GM12873 (cell line): ENCODE measurements at regions not wholly inside any gene's neighbourhood (a gene's known extent, or its start where the extent isn't known, plus 50 kb on each side); places are given as distances from the start of the nearest gene placed in this dataset.
A peak's percentile ranks its signal among the peaks of the same experiment; 100 is the strongest.

Experiments
- TF ChIP-seq, protein P1 (sequence below): IDR thresholded peaks from 2 replicates; pipeline ENCODE4 v1.5.1; 2012; ENCODE audit warnings: low read depth, mild to moderate bottlenecking, moderate library complexity, low read length, control low read depth; ENCODE audit not compliant: insufficient read depth; ENCODE audit errors: missing control alignments

DNA sequence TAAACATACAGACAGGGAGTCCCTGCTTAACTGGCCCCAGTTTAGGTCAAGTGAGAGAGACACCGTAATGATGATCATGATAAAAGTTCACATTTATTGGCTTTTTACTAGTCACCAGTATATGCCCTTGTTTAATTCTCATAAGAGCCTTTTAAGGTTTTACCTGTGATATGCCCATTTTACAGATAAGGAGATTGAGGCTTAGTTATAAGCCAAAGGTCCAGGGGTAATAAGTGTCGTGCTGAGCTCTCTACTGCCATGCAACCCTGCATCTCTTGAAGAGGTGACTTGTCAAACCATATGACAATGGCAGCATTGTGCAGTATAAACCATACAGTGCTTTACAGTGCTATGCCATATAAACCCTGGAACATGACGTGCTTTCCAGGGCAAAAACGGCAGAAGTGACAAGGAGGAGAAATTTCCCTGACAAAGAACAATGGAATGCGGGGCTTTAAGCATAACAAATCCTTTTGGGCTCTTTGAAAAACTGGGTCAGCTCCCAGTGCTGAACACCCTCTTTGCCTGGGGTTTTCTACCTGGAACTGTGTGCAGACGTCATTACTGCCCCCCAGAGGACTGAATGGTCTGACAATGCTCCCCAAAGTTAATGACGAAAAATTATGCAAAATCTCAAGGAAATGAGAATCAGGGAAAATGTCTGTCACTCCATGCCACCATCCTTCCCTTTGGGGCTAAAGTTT, 59.7 kb upstream of the C14orf132 start:
- TF ChIP-seq, protein P1, sequence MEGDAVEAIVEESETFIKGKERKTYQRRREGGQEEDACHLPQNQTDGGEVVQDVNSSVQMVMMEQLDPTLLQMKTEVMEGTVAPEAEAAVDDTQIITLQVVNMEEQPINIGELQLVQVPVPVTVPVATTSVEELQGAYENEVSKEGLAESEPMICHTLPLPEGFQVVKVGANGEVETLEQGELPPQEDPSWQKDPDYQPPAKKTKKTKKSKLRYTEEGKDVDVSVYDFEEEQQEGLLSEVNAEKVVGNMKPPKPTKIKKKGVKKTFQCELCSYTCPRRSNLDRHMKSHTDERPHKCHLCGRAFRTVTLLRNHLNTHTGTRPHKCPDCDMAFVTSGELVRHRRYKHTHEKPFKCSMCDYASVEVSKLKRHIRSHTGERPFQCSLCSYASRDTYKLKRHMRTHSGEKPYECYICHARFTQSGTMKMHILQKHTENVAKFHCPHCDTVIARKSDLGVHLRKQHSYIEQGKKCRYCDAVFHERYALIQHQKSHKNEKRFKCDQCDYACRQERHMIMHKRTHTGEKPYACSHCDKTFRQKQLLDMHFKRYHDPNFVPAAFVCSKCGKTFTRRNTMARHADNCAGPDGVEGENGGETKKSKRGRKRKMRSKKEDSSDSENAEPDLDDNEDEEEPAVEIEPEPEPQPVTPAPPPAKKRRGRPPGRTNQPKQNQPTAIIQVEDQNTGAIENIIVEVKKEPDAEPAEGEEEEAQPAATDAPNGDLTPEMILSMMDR = peak; percentile 23

GRCh38 chr14:95980402-95980801, 58.8 kb upstream of the C14orf132 start:
- TF ChIP-seq, protein P1 = no peak

- TF ChIP-seq, protein P1 = no peak
Observed at GRCh38 chr14:95981965-95982364, 57.2 kb upstream of the C14orf132 start.

- TF ChIP-seq, protein P1 = no peak
Observed at GRCh38 chr14:95984206-95984605, 55.0 kb upstream of the C14orf132 start.
